Common myeloid progenitor, CD34-positive (primary cell): ENCODE measurements at regions not wholly inside any gene's neighbourhood (a gene's known extent, or its start where the extent isn't known, plus 50 kb on each side); places are given as distances from the start of the nearest gene placed in this dataset.
A peak's percentile ranks its signal among the peaks of the same experiment; 100 is the strongest.

ENCODE experiments used
- CTCF ChIA-PET: fragments of 350-600 bp; sonication (Branson Sonifier 250); formaldehyde crosslinking; loops from one replicate; lab custom pipeline; 2021; ENCODE audit warnings: antibody characterized with exemption; lab: Charles Lee
- POLR2A ChIA-PET: fragments of 350-600 bp; sonication (Branson Sonifier 250); formaldehyde crosslinking; loops from one replicate; lab custom pipeline; 2021; ENCODE audit warnings: antibody characterized with exemption; lab: Charles Lee
- DNase-seq, 3 donors: peaks; one replicate each; pipeline versions ENCODE4 v3.0.0 to v3.0.0-alpha.2; 2013
- H3K27ac ChIP-seq, 2 experiments: 1 replicate in 1 of 2; 2 replicates in 1 of 2; pipeline ENCODE4 v1.7.0; 2013; ENCODE audit warnings: inconsistent platforms in 2 of 2, low read length in 2 of 2, mild to moderate bottlenecking in 2 of 2, low read depth in 1 of 2, moderate library complexity in 1 of 2; ENCODE audit not compliant: severe bottlenecking in 2 of 2, insufficient read depth in 1 of 2, poor library complexity in 1 of 2
- H3K27me3 ChIP-seq, 5 experiments: replicated peaks in 2 of 5; 1 replicate in 3 of 5; 2 replicates in 2 of 5; pipeline versions ENCODE4 v1.6.1 to v1.7.0; 2013; ENCODE audit warnings: low read length in 4 of 5, mild to moderate bottlenecking in 2 of 5, moderate library complexity in 2 of 5, inconsistent platforms in 1 of 5; ENCODE audit not compliant: insufficient read depth in 5 of 5, control insufficient read depth in 4 of 5
- H3K36me3 ChIP-seq, 4 experiments: 1 replicate in 2 of 4; 2 replicates in 2 of 4; pipeline versions ENCODE4 v1.6.1 to v1.7.0; 2013; ENCODE audit warnings: low read length in 3 of 4, control low read depth in 1 of 4, mild to moderate bottlenecking in 1 of 4; ENCODE audit not compliant: control insufficient read depth in 4 of 4, insufficient read depth in 4 of 4
- H3K4me1 ChIP-seq, 4 experiments: 1 replicate in 3 of 4; 2 replicates in 1 of 4; pipeline versions ENCODE4 v1.6.1 to v1.7.1; 2013; ENCODE audit warnings: low read length in 3 of 4, mild to moderate bottlenecking in 3 of 4, control low read depth in 1 of 4, inconsistent platforms in 1 of 4, moderate library complexity in 1 of 4; ENCODE audit not compliant: control insufficient read depth in 4 of 4, insufficient read depth in 4 of 4; ENCODE audit errors: control extremely low read depth in 1 of 4
- H3K4me3 ChIP-seq, 7 experiments: 1 replicate in 4 of 7; 2 replicates in 3 of 7; pipeline versions ENCODE4 v1.5.1 to v1.7.0; 2013; ENCODE audit warnings: mild to moderate bottlenecking in 7 of 7, low read length in 6 of 7, moderate library complexity in 6 of 7, inconsistent platforms in 2 of 7, low read depth in 2 of 7, control low read depth in 1 of 7; ENCODE audit not compliant: insufficient read depth in 4 of 7, control insufficient read depth in 1 of 7; ENCODE audit errors: extremely low read depth in 1 of 7
- H3K9me3 ChIP-seq, 5 experiments: 1 replicate in 4 of 5; 2 replicates in 1 of 5; pipeline versions ENCODE4 v1.6.1 to v1.7.1; 2013; ENCODE audit warnings: low read length in 4 of 5, mild to moderate bottlenecking in 2 of 5, inconsistent platforms in 1 of 5, low read depth in 1 of 5, moderate library complexity in 1 of 5; ENCODE audit not compliant: control insufficient read depth in 4 of 5, insufficient read depth in 2 of 5; ENCODE audit errors: control extremely low read depth in 1 of 5
- WGBS: methylation state at CpG from one replicate; pipeline ENCODE4 v1.1.5; 2013; ENCODE audit not compliant: insufficient coverage; 5-methylcytosine and 5-hydroxymethylcytosine counted together

- POLR2A ChIA-PET, result interaction anchor here (0.5 kb wide), 1 partner anchor 13 kb away, joined by 6 read pairs; no protein-coding TSS in a partner anchor
- DNase-seq, result peak in 2 of 3 donors; percentile 40 to 52
- CTCF ChIA-PET, result interaction anchor here (0.7 to 1.1 kb wide), 5 partner anchors 11 to 163 kb away, joined by 3 to 4 read pairs (median 3); no protein-coding TSS in a partner anchor
- Histone ChIP-seq H3K9me3 (peaks cover 0 to 18% (median 6%) of the 10 kb centered on the region in 5 experiments), H3K27me3 (no peaks in the 10 kb centered on the region), H3K4me1 (peaks cover 0 to 7% (median 5%) of the 10 kb centered on the region in 4 experiments), H3K4me3 (no peak overlapping the region), H3K27ac (no peak overlapping the region), H3K36me3 (no peaks in the 10 kb centered on the region)
- 53% methylated on average over 3 of the region's 3 CpGs for WGBS
Observed at GRCh38 chr12:89783359-89784060, 74.9 kb upstream of the ATP2B1 start.

GRCh38 chr12:89782807-89783206 is 74.2 kb upstream of the ATP2B1 start:
- H3K9me3 ChIP-seq, result peaks cover 0 to 18% (median 6%) of the 10 kb centered on the region in 5 experiments
- CTCF ChIA-PET, result interaction anchor here (0.7 to 1.1 kb wide), 4 partner anchors 10 to 164 kb away, joined by 3 to 4 read pairs (median 3); no protein-coding TSS in a partner anchor
- POLR2A ChIA-PET, result no interaction called here
- peaks cover 0 to 7% (median 5%) of the 10 kb centered on the region in 4 experiments for H3K4me1 ChIP-seq
- no peaks in the 10 kb centered on the region for H3K27me3 ChIP-seq
- no peak overlapping the region for H3K4me3 ChIP-seq
- WGBS, result no CpG with 5 or more reads among the region's 1 CpG
- DNase-seq, result no peak
- no peak overlapping the region for H3K27ac ChIP-seq
- no peaks in the 10 kb centered on the region for H3K36me3 ChIP-seq

- no peak overlapping the region for H3K4me3 ChIP-seq
- H3K27me3 ChIP-seq, result no peaks in the 10 kb centered on the region
- H3K9me3 ChIP-seq, result peaks cover 0 to 19% (median 6%) of the 10 kb centered on the region in 5 experiments
- no CpG with 5 or more reads among the region's 2 CpGs for WGBS
- H3K36me3 ChIP-seq, result no peaks in the 10 kb centered on the region
- no peak overlapping the region for H3K27ac ChIP-seq
- no peak for DNase-seq
- H3K4me1 ChIP-seq, result peaks cover 0 to 7% (median 5%) of the 10 kb centered on the region in 4 experiments
- CTCF ChIA-PET, result interaction anchor here (1.0 to 1.5 kb wide), 3 partner anchors 9 to 15 kb away, joined by 3 to 5 read pairs (median 4); no protein-coding TSS in a partner anchor
- POLR2A ChIA-PET, result no interaction called here
Observed at GRCh38 chr12:89781946-89782550, 73.4 kb upstream of the ATP2B1 start.

GRCh38 chr12:89781156-89781555 is 72.5 kb upstream of the ATP2B1 start:
- Histone ChIP-seq H3K4me1 (peaks cover 0 to 7% (median 5%) of the 10 kb centered on the region in 4 experiments), H3K9me3 (peaks cover 0 to 11% (median 0%) of the 10 kb centered on the region in 5 experiments), H3K27ac (no peak overlapping the region), H3K36me3 (no peaks in the 10 kb centered on the region), H3K4me3 (no peak overlapping the region), H3K27me3 (no peaks in the 10 kb centered on the region)
- ChIA-PET CTCF (interaction anchor here (1.0 to 1.5 kb wide), 2 partner anchors 8 to 16 kb away, joined by 3 to 5 read pairs; no protein-coding TSS in a partner anchor), POLR2A (no interaction called here)
- 90% methylated on average over 1 of the region's 1 CpG for WGBS
- DNase-seq, result no peak

GRCh38 chr12:89779090-89779489 is 70.5 kb upstream of the ATP2B1 start:
- Histone ChIP-seq H3K36me3 (no peaks in the 10 kb centered on the region), H3K4me1 (peaks cover 0 to 7% (median 5%) of the 10 kb centered on the region in 4 experiments), H3K27ac (no peak overlapping the region), H3K27me3 (no peaks in the 10 kb centered on the region), H3K4me3 (no peak overlapping the region), H3K9me3 (peaks cover 0 to 2% (median 0%) of the 10 kb centered on the region in 5 experiments)
- no peak for DNase-seq
- ChIA-PET POLR2A (no interaction called here), CTCF (no interaction called here)
- WGBS, result no CpG with 5 or more reads among the region's 1 CpG

GRCh38 chr12:89777733-89778379 is 69.2 kb upstream of the ATP2B1 start:
- no peaks in the 10 kb centered on the region for H3K36me3 ChIP-seq
- 100% methylated on average over 2 of the region's 2 CpGs for WGBS
- no peaks in the 10 kb centered on the region for H3K27me3 ChIP-seq
- H3K27ac ChIP-seq, result no peak overlapping the region
- H3K4me3 ChIP-seq, result no peak overlapping the region
- ChIA-PET POLR2A (no interaction called here), CTCF (no interaction called here)
- peaks cover 0 to 5% (median 0%) of the 10 kb centered on the region in 5 experiments for H3K9me3 ChIP-seq
- no peak for DNase-seq
- no peaks in the 10 kb centered on the region for H3K4me1 ChIP-seq
